DND-41 (cell line): ENCODE measurements at regions not wholly inside any gene's neighbourhood (a gene's known extent, or its start where the extent isn't known, plus 50 kb on each side); places are given as distances from the start of the nearest gene placed in this dataset.

Source experiments
- EZH2 ChIP-seq: IDR thresholded peaks from 3 replicates; pipeline ENCODE4 v1.6.1; 2012; ENCODE audit warnings: borderline replicate concordance, low read depth, mild to moderate bottlenecking, moderate library complexity, low read length, inconsistent platforms; ENCODE audit not compliant: severe bottlenecking
- TF ChIP-seq, protein P1 (sequence below): IDR thresholded peaks from 2 replicates; pipeline ENCODE4 v1.5.1; 2012; ENCODE audit warnings: borderline replicate concordance, low read length, moderate library complexity, mild to moderate bottlenecking; ENCODE audit not compliant: poor library complexity, severe bottlenecking; ENCODE audit errors: extremely low read depth

DNA sequence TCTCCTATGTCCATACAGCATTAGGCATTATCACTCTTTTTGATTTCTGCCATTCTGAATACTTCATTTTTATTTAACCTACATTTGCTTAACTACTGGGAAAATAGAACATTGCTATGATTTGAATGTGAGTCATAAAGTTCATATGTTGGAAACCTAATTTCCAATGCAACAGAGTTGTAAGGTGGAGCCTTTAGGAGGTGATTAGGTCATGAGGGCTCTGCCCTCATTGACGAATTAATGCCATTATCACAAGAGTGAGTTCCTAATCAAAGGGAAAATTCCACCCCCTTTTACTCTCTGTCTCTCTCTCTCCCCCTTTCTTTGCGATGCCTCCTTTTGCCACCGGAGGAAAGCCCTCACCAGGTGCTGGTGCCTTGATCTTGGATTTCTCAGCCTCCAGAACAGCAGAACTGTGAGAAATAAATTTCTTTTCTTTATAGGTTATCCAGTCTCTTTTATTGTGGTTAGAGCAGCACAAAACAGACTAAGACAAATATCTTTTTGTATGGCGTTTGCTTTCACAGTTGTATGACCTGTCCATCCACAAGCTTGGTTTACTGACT is 180.1 kb upstream of the ARID2 start:
- TF ChIP-seq, protein P1, sequence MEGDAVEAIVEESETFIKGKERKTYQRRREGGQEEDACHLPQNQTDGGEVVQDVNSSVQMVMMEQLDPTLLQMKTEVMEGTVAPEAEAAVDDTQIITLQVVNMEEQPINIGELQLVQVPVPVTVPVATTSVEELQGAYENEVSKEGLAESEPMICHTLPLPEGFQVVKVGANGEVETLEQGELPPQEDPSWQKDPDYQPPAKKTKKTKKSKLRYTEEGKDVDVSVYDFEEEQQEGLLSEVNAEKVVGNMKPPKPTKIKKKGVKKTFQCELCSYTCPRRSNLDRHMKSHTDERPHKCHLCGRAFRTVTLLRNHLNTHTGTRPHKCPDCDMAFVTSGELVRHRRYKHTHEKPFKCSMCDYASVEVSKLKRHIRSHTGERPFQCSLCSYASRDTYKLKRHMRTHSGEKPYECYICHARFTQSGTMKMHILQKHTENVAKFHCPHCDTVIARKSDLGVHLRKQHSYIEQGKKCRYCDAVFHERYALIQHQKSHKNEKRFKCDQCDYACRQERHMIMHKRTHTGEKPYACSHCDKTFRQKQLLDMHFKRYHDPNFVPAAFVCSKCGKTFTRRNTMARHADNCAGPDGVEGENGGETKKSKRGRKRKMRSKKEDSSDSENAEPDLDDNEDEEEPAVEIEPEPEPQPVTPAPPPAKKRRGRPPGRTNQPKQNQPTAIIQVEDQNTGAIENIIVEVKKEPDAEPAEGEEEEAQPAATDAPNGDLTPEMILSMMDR = peak; percentile 49
- TF ChIP-seq EZH2 = no peak
